ENCODE measurements at regions not wholly inside any gene's neighbourhood (a gene's known extent, or its start where the extent isn't known, plus 50 kb on each side); places are given as distances from the start of the nearest gene placed in this dataset.

- ChIA-PET CTCF (no interaction called here), POLR2A (no interaction called here)
- DNase-seq (no peak), ATAC-seq (ENCODE audit: poor library complexity) (no peak)
- no peak overlapping the region for H3K27ac Mint-ChIP-seq
- Histone ChIP-seq H3K4me3 (ENCODE audit: low read length) (no peak overlapping the region), H3K27me3 (ENCODE audit: control insufficient read depth in 1 of 2, insufficient read depth in 2 of 2, low read length in 2 of 2) (no peaks in the 10 kb centered on the region), H3K36me3 (ENCODE audit: insufficient read depth, low read length) (no peaks in the 10 kb centered on the region), H3K9me3 (ENCODE audit: control insufficient read depth in 1 of 2, insufficient read depth in 1 of 2, low read length in 2 of 2) (peaks cover 0 to 22% of the 10 kb centered on the region in 2 experiments), H3K27ac (ENCODE audit: low read depth in 1 of 2, low read length in 2 of 2) (no peak overlapping the region), H3K4me1 (ENCODE audit: insufficient read depth, low read length) (no peaks in the 10 kb centered on the region)
- intact Hi-C loops (cut with DNase I, micrococcal nuclease), result no loop called here
- no peak overlapping the region for H3K4me3 Mint-ChIP-seq
- no peaks in the 10 kb centered on the region for H3K36me3 Mint-ChIP-seq (ENCODE audit: low read depth)
- H3K9me3 Mint-ChIP-seq, result no peaks in the 10 kb centered on the region
- no peak for TF ChIP-seq CTCF (IDR thresholded peaks at IDR 0.05)
- H3K4me1 Mint-ChIP-seq (ENCODE audit: low read depth), result no peaks in the 10 kb centered on the region
- H3K27me3 Mint-ChIP-seq, result no peaks in the 10 kb centered on the region
Observed at GRCh38 chr2:16073921-16074425, 133.6 kb downstream of the MYCN start.

- intact Hi-C loops (cut with DNase I, micrococcal nuclease), result no loop called here
- H3K4me3 Mint-ChIP-seq, result no peak overlapping the region
- H3K9me3 ChIP-seq (ENCODE audit: control insufficient read depth in 1 of 2, insufficient read depth in 1 of 2, low read length in 2 of 2), result peaks cover 0 to 22% of the 10 kb centered on the region in 2 experiments
- CTCF ChIA-PET, result no interaction called here
- no peak overlapping the region for H3K27ac Mint-ChIP-seq
- ATAC-seq (ENCODE audit: poor library complexity) (no peak), DNase-seq (no peak)
- H3K9me3 Mint-ChIP-seq, result no peaks in the 10 kb centered on the region
- no peak overlapping the region for H3K27ac ChIP-seq (ENCODE audit: low read depth in 1 of 2, low read length in 2 of 2)
- H3K36me3 Mint-ChIP-seq (ENCODE audit: low read depth), result no peaks in the 10 kb centered on the region
- no peaks in the 10 kb centered on the region for H3K27me3 Mint-ChIP-seq
- H3K36me3 ChIP-seq (ENCODE audit: insufficient read depth, low read length), result no peaks in the 10 kb centered on the region
- no peaks in the 10 kb centered on the region for H3K4me1 ChIP-seq (ENCODE audit: insufficient read depth, low read length)
- no peak for TF ChIP-seq CTCF (IDR thresholded peaks at IDR 0.05)
- H3K27me3 ChIP-seq (ENCODE audit: control insufficient read depth in 1 of 2, insufficient read depth in 2 of 2, low read length in 2 of 2), result no peaks in the 10 kb centered on the region
- no peaks in the 10 kb centered on the region for H3K4me1 Mint-ChIP-seq (ENCODE audit: low read depth)
- POLR2A ChIA-PET, result no interaction called here
- no peak overlapping the region for H3K4me3 ChIP-seq (ENCODE audit: low read length)
Observed at GRCh38 chr2:16073471-16073870, 133.1 kb downstream of the MYCN start.

- CTCF ChIA-PET, result no interaction called here
- ATAC-seq (ENCODE audit: poor library complexity), result no peak
- Histone ChIP-seq H3K9me3 (ENCODE audit: control insufficient read depth in 1 of 2, insufficient read depth in 1 of 2, low read length in 2 of 2) (peaks cover 0 to 22% of the 10 kb centered on the region in 2 experiments), H3K4me1 (ENCODE audit: insufficient read depth, low read length) (no peaks in the 10 kb centered on the region), H3K27me3 (ENCODE audit: control insufficient read depth in 1 of 2, insufficient read depth in 2 of 2, low read length in 2 of 2) (no peaks in the 10 kb centered on the region), H3K4me3 (ENCODE audit: low read length) (no peak overlapping the region), H3K27ac (ENCODE audit: low read depth in 1 of 2, low read length in 2 of 2) (no peak overlapping the region), H3K36me3 (ENCODE audit: insufficient read depth, low read length) (no peaks in the 10 kb centered on the region)
- H3K4me1 Mint-ChIP-seq (ENCODE audit: low read depth), result no peaks in the 10 kb centered on the region
- H3K27ac Mint-ChIP-seq, result no peak overlapping the region
- no peaks in the 10 kb centered on the region for H3K9me3 Mint-ChIP-seq
- H3K36me3 Mint-ChIP-seq (ENCODE audit: low read depth), result no peaks in the 10 kb centered on the region
- intact Hi-C loops (cut with DNase I, micrococcal nuclease), result no loop called here
- no peak overlapping the region for H3K4me3 Mint-ChIP-seq
- POLR2A ChIA-PET, result no interaction called here
- TF ChIP-seq CTCF (IDR thresholded peaks at IDR 0.05), result no peak
- no peaks in the 10 kb centered on the region for H3K27me3 Mint-ChIP-seq
- DNase-seq, result no peak
Observed at GRCh38 chr2:16072638-16073290, 132.4 kb downstream of the MYCN start.
